HFF-Myc (cell line): ENCODE measurements at regions not wholly inside any gene's neighbourhood (a gene's known extent, or its start where the extent isn't known, plus 50 kb on each side); places are given as distances from the start of the nearest gene placed in this dataset.
"Not testable (repeated sequence)": the region's sequence is repeated elsewhere in the genome, so short reads cannot be mapped to it uniquely, and the experiment has no call there.

Experiments used
- DNase-seq: peaks from one replicate; pipeline ENCODE4 v3.0.0-alpha.2; 2011; ENCODE audit warnings: low read depth; ENCODE audit errors: extremely low read depth
- H3K4me3 ChIP-seq: replicated peaks from 2 replicates; pipeline ENCODE4 v1.5.1; 2011; ENCODE audit warnings: low read depth, mild to moderate bottlenecking, control low read depth, low read length
- CTCF ChIP-seq: IDR thresholded peaks from 2 replicates; pipeline ENCODE4 v1.5.1; 2012; ENCODE audit warnings: mild to moderate bottlenecking, low read depth, low read length, control low read depth; ENCODE audit errors: missing control alignments

GRCh38 chr5:108545301-108545700 is 163.4 kb upstream of the FBXL17 start:
- no peak for TF ChIP-seq CTCF
- DNase-seq = no peak
- H3K4me3 ChIP-seq = no peak overlapping the region

GRCh38 chr5:108543486-108543885 is 161.6 kb upstream of the FBXL17 start:
- no peak for TF ChIP-seq CTCF
- H3K4me3 ChIP-seq = no peak overlapping the region
- DNase-seq = no peak

- DNase-seq = no peak
- no peak overlapping the region for H3K4me3 ChIP-seq
- no peak for TF ChIP-seq CTCF
Measured at GRCh38 chr5:108541836-108542235, 159.9 kb upstream of the FBXL17 start.

GRCh38 chr5:108536321-108536720 is 154.4 kb upstream of the FBXL17 start:
- TF ChIP-seq CTCF = no peak
- DNase-seq = no peak
- H3K4me3 ChIP-seq = no peak overlapping the region

GRCh38 chr5:108532129-108532445 is 150.2 kb upstream of the FBXL17 start:
- DNase-seq = not testable (repeated sequence)

GRCh38 chr5:108531367-108532128 is 149.7 kb upstream of the FBXL17 start:
- H3K4me3 ChIP-seq = no peak overlapping the region
- TF ChIP-seq CTCF = no peak
- DNase-seq = no peak

More at GRCh38 chr5:108532129-108532445, 150.2 kb upstream of the FBXL17 start:
- H3K4me3 ChIP-seq = not testable (repeated sequence)

GRCh38 chr5:108530706-108531105 is 148.8 kb upstream of the FBXL17 start:
- no peak for DNase-seq
- TF ChIP-seq CTCF = no peak
- H3K4me3 ChIP-seq = no peak overlapping the region
